Peyer's patch (tissue), 4 donors: ENCODE measurements at regions not wholly inside any gene's neighbourhood (a gene's known extent, or its start where the extent isn't known, plus 50 kb on each side); places are given as distances from the start of the nearest gene placed in this dataset.

Experiments
- CTCF ChIP-seq, 6 experiments: fragments of 450-650 bp in 4 of 6; fragments of 200-600 bp in 2 of 6; sonication (generic) in 1 of 6; IDR thresholded peaks; one replicate each; pipeline ENCODE4 v1.5.1; 2017 to 2019; ENCODE audit warnings: antibody characterized with exemption in 6 of 6, mild to moderate bottlenecking in 3 of 6, moderate library complexity in 1 of 6
- POLR2A ChIP-seq, 2 donors: fragments of 450-650 bp; IDR thresholded peaks; one replicate each; pipeline ENCODE4 v1.5.1; 2017; ENCODE audit warnings: antibody characterized with exemption in 2 of 2, mild to moderate bottlenecking in 2 of 2, moderate library complexity in 2 of 2

- TF ChIP-seq CTCF (IDR thresholded peaks at IDR 0.05) (no peak), POLR2A (IDR thresholded peaks at IDR 0.05) (no peak)
Measured at GRCh38 chr1:37372302-37372701, 102.1 kb upstream of the ZC3H12A start.
